Osteocyte (in vitro differentiated cells): ENCODE measurements at regions not wholly inside any gene's neighbourhood (a gene's known extent, or its start where the extent isn't known, plus 50 kb on each side); places are given as distances from the start of the nearest gene placed in this dataset.

Experiments
- DNase-seq: peaks from one replicate; pipeline ENCODE4 v3.0.0; 2021; ENCODE audit warnings: mixed read lengths; ENCODE audit not compliant: unreplicated experiment; ENCODE audit errors: extremely low spot score
- H3K27ac Mint-ChIP-seq: one replicate; pipeline ENCODE4 v1.8.0; 2021; ENCODE audit warnings: mild to moderate bottlenecking, mixed read lengths; ENCODE audit not compliant: unreplicated experiment
- H3K27me3 Mint-ChIP-seq: one replicate; pipeline ENCODE4 v1.8.0; 2021; ENCODE audit warnings: mixed read lengths; ENCODE audit not compliant: unreplicated experiment
- H3K36me3 Mint-ChIP-seq: one replicate; pipeline ENCODE4 v1.8.0; 2021; ENCODE audit warnings: mixed read lengths; ENCODE audit not compliant: unreplicated experiment
- H3K4me1 Mint-ChIP-seq: one replicate; pipeline ENCODE4 v1.8.0; 2021; ENCODE audit warnings: mixed read lengths; ENCODE audit not compliant: unreplicated experiment
- H3K4me3 Mint-ChIP-seq: one replicate; pipeline ENCODE4 v1.8.0; 2021; ENCODE audit warnings: mild to moderate bottlenecking, moderate library complexity, mixed read lengths; ENCODE audit not compliant: unreplicated experiment
- H3K9me3 Mint-ChIP-seq: one replicate; pipeline ENCODE4 v1.8.0; 2021; ENCODE audit warnings: mixed read lengths; ENCODE audit not compliant: unreplicated experiment
- TF ChIP-seq, protein P1 (sequence below): fragments of 200-600 bp; sonication (generic); IDR thresholded peaks from 2 replicates; pipeline ENCODE4 v1.5.0; 2021; ENCODE audit warnings: antibody characterized with exemption, mild to moderate bottlenecking, moderate library complexity

DNA sequence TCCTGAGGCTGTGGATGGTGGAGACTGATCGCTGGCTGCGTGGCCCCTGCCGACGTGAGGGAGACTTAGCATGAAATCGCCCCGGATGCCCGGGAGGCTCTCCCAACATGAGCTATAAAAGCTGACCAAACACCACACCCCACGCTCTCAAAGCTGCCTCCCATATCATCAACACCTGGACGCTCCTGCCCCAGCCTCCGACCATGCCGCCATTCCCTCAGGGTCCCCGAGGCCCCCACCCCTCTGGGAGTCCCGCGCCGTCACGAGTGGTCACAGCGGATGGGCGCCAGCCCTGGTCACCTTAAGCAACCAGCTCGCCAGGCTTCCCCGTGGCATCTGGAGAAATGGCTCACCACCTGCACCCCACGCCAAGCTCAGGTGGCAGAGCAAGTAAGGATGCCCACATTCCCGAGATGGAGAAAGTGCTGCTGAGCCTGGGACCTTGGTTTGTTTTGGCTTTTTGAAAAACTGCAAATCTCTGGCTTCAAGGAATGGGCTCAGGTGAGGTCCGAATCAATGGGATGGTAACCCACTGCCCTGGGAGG is 196.0 kb downstream of the MED10 start:
- Mint-ChIP-seq H3K4me3 (no peak overlapping the region), H3K27me3 (no peaks in the 10 kb centered on the region), H3K36me3 (no peaks in the 10 kb centered on the region), H3K27ac (no peak overlapping the region), H3K4me1 (no peaks in the 10 kb centered on the region), H3K9me3 (peaks cover 16% of the 10 kb centered on the region)
- TF ChIP-seq, protein P1, sequence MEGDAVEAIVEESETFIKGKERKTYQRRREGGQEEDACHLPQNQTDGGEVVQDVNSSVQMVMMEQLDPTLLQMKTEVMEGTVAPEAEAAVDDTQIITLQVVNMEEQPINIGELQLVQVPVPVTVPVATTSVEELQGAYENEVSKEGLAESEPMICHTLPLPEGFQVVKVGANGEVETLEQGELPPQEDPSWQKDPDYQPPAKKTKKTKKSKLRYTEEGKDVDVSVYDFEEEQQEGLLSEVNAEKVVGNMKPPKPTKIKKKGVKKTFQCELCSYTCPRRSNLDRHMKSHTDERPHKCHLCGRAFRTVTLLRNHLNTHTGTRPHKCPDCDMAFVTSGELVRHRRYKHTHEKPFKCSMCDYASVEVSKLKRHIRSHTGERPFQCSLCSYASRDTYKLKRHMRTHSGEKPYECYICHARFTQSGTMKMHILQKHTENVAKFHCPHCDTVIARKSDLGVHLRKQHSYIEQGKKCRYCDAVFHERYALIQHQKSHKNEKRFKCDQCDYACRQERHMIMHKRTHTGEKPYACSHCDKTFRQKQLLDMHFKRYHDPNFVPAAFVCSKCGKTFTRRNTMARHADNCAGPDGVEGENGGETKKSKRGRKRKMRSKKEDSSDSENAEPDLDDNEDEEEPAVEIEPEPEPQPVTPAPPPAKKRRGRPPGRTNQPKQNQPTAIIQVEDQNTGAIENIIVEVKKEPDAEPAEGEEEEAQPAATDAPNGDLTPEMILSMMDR, result no peak
- peak; percentile 82 for DNase-seq

DNA sequence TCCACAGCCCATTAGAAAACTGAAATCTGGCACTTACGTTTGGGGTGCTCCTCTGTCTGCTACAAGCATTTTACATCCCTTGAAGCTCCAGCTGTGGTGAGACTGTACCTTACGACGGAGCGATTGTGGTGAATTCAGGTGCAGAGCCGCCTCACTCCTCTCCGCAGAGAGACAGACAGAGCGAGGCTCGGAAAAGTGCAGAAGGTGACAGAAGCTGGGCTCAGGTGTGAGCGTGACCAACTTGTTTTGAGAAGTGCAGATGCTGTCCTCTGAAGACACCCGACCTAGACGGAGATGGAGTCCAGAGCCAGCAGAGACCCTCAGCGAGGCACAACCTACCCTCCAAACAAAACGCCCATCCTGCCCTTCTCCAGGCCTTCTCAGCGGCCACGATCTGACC is 196.5 kb downstream of the MED10 start:
- peaks cover 12% of the 10 kb centered on the region for H3K9me3 Mint-ChIP-seq
- DNase-seq, result no peak
- no peak overlapping the region for H3K4me3 Mint-ChIP-seq
- H3K27me3 Mint-ChIP-seq, result no peaks in the 10 kb centered on the region
- H3K36me3 Mint-ChIP-seq, result no peaks in the 10 kb centered on the region
- TF ChIP-seq, protein P1, result no peak
- no peak overlapping the region for H3K27ac Mint-ChIP-seq
- H3K4me1 Mint-ChIP-seq, result no peaks in the 10 kb centered on the region

DNA sequence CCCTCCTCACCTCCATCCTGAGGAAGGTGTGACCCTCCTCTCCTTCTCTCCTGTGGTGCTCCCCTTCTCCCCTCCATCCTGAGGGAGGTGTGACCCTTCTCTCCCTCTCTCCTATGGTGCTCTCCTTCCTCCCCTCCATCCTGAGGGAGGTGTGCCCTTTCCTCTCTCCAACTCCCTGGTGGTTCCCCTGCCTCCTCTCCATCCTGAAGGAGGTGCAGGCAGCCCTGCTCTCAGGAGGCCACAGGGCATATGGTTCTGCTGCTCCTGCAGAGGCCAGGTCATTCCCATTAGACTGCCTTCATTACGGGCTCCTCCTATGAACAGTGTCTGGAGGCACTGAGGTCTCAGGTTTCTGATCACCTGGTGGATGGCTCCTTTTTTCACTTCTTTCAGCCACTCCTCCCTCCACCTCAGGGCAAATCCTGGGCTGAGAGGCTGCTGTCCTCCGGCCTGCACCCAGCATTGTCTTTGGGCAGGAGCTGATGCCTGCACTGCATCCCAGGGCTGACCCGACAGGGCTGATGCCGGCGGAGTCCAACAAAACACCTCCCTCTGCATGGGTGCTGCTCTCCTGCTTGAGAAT is 197.1 kb downstream of the MED10 start:
- TF ChIP-seq, protein P1, result no peak
- Mint-ChIP-seq H3K27me3 (no peaks in the 10 kb centered on the region), H3K27ac (no peak overlapping the region), H3K36me3 (no peaks in the 10 kb centered on the region), H3K4me1 (no peaks in the 10 kb centered on the region), H3K4me3 (no peak overlapping the region), H3K9me3 (peaks cover 12% of the 10 kb centered on the region)
- DNase-seq, result peak; percentile 76

DNA sequence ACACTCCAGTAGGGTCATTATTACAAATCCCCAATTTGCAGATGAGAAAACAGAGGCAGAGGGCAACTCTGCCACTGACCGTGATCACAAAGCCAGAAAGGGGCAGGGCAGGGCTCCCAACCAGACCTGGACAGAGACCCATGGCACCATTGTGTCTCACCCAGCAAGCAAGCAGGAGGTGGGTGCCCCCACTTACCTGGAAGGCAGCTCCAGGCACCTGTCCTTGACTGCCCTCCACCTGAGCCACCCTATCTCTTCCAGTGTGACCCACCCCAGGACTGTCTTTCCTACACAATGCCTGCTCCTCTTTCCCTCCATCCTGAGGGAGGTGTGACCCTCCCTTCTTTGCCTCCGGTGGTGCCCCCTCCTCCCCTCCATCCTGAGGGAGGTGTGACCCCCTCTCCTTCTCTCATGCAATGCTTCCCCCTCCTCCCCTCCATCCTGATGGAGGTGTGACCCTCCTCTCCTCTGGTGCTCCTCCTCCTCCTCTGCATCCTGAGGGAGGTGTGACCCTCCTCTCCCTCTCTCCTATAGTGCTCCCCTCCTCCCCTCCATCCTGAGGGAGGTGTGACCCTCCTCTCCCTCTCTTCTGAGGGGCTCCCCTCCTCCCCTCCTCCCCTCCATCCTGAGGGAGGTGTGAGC is 198.0 kb downstream of the MED10 start:
- Mint-ChIP-seq H3K9me3 (peaks cover 9% of the 10 kb centered on the region), H3K4me3 (no peak overlapping the region), H3K27ac (no peak overlapping the region), H3K27me3 (no peaks in the 10 kb centered on the region), H3K4me1 (no peaks in the 10 kb centered on the region), H3K36me3 (no peaks in the 10 kb centered on the region)
- TF ChIP-seq, protein P1, result no peak
- DNase-seq, result no peak

DNA sequence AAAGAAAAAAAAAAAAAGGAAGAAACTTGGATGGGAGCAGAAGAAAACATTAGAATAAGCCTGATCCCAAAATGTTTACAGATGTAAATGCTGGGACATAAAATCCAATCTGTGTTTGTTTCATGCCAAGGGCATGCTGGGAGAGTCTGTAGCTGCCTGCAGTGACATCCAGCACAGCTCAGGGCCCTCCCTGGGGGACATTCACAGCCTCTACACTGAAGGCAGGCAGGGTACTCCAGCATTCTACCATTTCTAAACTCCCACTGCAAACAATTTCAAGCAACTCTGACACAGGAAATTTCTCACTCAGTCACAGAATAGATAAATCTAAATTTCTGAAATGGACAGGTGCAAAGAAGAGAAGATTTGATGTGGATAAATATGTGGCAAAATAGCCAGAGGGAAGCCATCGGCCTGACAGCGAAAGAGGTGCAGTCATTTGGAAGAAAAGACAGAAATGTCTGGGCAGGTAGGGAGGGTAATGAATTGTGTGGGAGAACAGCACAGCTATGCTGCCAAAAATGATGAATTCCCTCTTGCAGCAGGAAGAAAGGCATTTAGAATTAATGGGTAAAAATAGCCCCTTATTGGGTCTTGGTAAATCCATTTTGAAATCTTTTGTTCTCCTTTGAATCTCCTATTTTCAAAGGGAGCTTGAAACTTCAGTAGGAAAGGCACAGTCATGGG is 199.4 kb downstream of the MED10 start:
- no peak for DNase-seq
- TF ChIP-seq, protein P1, result no peak

More for the DNA sequence above, 199.4 kb downstream of the MED10 start:
- Mint-ChIP-seq H3K27me3 (no peaks in the 10 kb centered on the region), H3K36me3 (no peaks in the 10 kb centered on the region), H3K4me3 (no peak overlapping the region), H3K27ac (no peak overlapping the region), H3K4me1 (no peaks in the 10 kb centered on the region), H3K9me3 (peaks cover 7% of the 10 kb centered on the region)
